NCI-H1092 treated with DMSO at 0.1 percent for 48 hours (cell line): ENCODE measurements at regions not wholly inside any gene's neighbourhood (a gene's known extent, or its start where the extent isn't known, plus 50 kb on each side); places are given as distances from the start of the nearest gene placed in this dataset.
"Not testable (repeated sequence)": the region's sequence is repeated elsewhere in the genome, so short reads cannot be mapped to it uniquely, and the experiment has no call there.

Source experiments
- DNase-seq: peaks from one replicate; lab custom pipeline; 2025; lab: John Stamatoyannopoulos, UW

DNA sequence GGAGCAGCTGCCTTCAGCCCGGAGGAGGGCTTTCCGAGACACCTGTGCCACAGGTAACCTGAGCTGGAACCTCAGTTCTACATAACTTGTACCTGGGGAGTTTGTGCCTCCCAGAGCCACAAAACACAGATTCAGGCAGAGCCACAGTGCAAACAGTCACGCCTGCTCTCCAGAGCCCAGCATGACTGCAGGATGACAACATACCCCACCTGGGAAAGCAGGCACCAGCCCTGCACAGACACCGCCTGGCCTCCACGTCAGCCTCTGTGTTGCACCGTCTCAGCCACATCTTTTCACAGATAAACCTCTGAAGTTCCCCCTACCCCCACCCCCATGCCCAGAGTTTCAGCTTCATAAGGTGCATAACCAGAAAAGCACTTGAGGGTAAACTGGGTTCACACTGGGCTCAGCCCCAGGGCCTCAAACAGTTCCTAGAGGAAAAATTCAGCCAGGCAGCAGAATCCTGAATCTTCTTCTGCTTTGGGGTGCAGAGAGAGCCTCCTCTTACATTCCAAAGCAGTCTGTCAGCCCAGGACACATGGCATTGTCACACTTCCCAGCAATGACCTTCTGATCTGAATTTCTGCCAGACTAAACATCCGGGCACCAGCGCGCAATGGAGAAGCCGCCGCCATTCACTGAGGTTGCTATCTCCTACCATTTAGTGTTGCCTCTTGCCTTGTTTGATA lies 229.5 kb downstream of the TOMM20 start:
- DNase-seq, result peak; percentile 22

DNA sequence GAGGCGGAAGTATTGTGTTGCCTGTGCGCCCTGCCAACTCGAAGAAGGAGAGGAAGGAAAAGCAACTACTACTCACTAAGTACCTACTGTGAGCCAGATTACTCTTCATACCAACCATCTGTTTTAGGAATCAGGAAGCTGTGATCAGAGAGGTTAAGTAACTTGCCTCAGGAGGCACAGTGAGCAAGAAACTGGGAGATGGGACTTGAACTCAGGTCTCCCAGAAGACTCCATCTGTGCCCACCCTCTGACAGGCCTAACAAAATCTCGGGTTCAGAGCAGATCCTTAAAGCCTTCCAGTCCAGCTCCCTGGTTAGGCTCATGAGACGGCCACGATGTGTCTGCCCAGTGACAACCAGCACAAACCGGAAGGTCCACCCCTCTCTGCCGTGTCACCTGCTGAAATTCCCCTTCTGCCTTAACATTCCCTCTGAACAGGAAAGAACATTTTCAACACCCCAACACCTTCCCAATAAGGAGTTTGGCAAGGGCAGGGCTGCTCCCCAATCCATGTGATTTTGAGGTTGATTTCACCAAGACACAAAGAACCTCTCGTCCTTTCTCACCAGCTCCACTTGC lies 230.1 kb downstream of the TOMM20 start:
- no peak for DNase-seq

DNA sequence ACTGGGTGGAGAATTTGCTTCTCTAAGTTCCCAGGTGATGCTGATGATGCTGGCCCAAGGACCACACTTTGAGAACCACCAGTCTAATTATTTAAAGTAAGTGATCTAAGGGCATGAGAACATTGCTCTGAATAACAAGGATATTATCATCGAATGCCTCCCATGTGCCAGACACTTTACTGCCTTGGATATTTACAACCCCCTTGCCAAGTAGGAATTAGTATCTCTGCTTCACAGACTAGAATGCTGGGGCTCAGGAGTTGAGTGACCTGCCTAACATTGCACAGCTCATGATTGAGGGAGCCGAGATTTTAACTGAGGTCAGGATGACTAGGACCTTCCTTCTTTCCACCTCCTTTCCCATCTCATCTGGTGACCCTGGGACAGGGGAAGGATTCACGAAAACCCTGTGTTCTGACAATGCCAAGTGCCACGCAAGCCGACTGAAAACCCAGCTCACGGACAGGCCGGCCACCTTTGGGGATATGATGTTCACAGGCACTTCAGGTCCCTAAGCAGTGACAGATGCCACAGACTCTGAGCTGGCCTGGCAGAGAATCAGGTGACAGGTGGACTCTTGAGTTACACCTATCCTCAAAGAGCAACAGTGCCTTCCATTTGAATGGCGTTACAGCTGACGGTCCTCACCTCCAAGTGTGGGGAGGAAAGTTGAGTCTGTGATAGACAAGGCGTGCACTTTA lies 230.7 kb downstream of the TOMM20 start:
- no peak for DNase-seq

- no peak for DNase-seq
Observed at GRCh38 chr1:234897390-234897749, 231.3 kb downstream of the TOMM20 start.

GRCh38 chr1:234896477-234897389 lies 231.9 kb downstream of the TOMM20 start:
- DNase-seq, result no peak

DNA sequence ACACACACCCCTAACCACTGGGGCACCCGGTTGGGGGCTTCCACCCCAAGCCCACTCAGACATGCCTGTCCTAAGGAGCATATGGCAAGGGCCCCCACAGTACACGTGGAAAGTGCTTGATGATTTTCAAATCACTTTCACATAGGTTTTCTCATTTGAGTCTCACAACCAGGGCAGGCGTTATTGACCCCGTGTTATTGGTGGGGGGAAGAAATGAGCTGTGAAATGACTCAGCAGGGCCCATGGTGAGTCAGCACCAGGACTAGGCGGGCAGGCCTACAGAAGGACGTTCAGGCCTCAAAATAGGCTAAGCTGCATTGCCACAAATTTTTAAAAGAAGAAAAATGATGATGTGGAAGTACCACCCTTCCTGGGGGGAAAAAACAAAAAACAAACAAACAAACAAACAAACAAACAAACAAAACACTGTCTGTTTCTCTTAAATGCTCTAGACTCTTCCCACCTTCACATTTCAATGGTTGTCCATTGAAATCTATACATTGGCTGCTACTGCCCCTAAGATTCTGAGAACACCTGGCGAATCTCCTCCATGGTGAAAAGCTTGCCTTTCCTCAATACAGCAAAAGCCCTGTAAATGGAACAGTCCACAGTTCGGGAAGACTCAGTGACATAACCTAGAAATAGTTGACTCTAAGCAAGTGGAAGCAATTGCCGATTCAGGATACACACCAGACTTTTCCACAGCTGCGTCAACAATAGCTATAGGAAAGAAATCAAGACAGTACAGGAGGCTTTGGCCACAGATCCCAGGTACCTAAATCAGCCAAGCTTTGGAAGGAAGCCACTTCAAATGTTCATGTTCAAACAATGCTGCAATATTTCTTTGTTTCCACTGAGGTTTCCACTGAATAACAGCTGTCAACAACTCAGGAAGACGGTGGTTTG lies 234.7 kb downstream of the TOMM20 start:
- peak; percentile 86 for DNase-seq

GRCh38 chr1:234893359-234893724 lies 235.3 kb downstream of the TOMM20 start:
- DNase-seq, result no peak

- no peak for DNase-seq
Observed at GRCh38 chr1:234892642-234893041, 236.0 kb downstream of the TOMM20 start.

DNA sequence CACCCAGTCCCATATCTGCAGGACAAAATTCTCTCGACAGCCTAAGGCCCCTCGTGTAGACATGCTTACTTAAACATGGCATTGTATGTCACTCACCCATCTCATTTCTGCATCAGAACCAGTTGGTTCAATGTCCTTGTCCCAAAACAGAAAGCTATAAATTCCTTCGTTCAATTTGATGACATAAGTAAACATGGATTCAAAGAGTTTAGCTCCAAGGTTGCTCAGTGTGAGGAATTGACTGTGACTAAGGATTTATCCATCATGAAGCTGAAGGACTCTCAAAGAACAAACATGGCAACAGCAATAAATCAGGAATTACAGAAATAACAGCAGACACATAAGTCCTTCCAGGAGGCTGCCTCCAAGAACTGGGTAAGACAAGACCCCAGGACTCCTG lies 237.2 kb downstream of the TOMM20 start:
- DNase-seq, result no peak

GRCh38 chr1:234889643-234890042 lies 239.0 kb downstream of the TOMM20 start:
- no peak for DNase-seq

DNA sequence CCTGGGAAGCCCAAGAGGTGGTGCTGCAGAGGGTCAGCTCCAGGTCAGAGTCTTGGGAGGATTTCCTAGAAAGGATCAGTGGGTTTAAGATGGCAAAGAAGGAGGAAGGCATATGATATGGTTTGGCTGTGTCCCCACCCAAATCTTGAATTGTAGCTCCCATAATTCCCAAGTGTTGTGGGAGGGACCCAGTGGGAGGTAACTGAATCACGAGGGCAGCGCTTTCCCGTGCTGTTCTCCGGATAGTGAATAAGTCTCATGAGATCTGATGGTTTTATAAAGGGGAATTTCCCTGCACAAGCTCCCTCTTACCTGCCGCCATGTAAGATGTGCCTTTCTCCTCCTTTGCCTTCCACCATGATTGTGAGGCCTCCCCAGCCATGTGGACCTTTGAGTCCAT lies 240.4 kb downstream of the TOMM20 start:
- DNase-seq, result not testable (repeated sequence)

GRCh38 chr1:234887016-234887900 lies 241.4 kb downstream of the TOMM20 start:
- no peak for DNase-seq

DNA sequence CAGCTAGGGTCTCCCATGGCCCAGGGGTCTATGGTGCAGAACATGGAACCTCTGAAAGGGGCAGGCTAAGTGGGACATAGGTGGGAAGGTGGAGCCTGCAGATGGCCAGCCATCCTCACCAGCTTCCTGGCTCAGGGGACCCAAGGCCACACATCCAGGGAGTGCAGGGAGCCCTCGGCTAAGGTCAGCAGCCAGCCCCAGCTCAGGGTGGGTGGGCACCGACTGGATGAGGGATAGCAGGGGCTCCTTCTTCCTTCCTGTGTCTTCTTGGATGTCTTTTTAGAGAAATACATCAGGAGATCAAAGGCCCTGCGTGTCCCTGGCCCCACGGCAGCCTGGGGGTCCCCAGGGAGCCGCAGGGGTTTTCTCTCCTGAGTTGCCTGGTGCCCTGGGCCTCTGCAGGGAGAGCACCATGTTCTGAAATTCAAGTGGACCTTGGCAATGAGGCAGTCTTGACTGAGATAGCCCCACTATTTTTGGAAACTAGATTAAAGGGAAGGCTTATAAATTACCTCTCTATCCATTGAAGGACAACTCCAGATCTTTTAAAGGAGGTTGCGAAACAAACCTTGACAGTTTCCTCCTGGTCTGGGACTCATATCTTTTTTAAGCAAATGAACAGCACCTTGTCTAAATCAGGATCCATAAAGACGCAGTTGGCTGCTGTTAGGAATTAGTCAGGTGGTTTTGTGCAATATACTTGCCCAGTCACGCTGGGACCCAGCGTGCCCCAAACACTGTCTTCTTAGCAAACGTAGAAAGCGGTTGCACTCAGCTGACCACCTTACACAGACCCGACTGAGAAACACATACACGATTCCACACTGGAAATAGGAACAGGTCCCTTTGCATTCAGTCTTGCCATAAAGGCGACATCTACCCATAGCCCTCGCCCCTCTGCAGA lies 242.3 kb downstream of the TOMM20 start:
- DNase-seq, result no peak

- DNase-seq, result no peak
Observed at GRCh38 chr1:234885601-234886000, 243.0 kb downstream of the TOMM20 start.

- no peak for DNase-seq
Observed at GRCh38 chr1:234884701-234885100, 243.9 kb downstream of the TOMM20 start.

DNA sequence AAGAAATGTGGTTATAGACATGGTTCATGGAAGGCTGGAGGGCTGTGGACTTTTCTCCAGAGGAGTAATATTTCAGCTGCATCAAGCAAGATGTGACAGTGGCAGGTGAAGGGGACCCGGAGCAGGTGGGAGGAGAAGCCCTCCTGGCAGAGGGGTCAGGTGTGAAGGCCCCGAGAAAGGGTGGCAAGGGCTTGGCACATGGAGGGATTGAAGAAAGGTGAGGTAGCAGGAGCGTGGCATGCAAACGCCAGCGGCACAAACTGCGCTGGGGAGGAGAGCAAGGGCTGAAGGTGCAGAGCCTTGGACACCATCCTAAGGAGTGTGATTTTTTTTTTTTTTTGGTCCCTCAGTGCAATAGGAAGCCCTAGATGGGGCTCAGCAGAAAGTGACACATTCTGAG lies 244.6 kb downstream of the TOMM20 start:
- DNase-seq, result no peak

DNA sequence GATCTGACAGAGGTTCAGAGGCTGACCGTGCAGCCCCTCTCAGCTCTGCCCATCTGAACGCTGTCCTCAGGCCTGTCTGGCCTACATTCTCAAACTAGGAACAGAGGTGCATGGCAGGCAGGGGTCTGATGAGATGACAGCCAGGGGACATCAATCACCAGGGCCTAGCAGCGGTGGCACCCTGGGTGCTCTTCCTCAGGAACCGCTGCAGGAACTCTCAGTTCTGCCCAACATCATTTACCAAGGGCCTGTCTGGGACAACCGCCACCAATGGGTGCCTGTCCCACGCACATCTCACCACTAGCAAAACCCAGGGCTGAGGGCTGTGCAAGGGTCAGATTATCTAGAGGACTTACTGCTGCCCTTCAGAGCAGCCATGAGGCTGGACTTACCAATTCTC lies 245.7 kb downstream of the TOMM20 start:
- no peak for DNase-seq

DNA sequence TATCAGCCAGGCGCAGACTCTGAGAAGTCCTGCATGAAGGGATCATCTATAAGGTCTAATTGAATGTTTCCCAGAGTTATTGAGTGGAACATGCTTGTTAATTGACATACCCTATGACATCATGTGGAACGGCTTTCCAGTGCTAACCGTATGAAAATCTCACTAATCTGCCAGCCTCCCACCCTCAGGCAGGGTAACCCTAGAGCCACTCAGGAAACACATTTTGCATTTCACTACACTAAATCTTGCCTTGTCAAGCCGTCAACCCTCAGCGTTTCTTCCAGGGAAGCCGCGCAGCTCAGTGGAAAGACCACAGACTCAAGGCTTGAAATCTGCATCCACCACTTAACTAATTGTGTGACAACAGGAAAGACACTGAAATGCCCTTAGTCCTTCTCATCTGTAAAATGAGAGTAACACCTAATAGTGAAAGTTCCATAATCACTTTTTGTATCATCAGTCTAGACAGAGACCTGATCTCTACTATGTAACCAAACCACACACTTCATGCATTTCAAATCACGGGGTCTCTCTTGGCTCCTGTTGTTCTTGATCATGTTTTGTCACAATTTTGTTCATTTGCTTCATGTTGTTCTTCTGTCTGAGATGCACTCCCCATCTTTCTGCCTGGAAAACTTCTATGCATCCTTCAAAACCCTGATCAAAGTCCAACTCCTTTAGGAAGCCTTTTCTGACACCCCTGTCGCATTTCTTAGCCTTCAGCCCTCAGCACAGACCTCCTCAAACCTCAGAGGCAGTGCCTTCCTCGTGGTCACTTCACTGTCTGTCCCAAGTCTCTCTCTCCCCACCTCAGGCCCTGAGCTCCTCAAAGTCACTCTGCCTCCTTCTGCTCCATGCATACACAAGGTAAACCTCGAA lies 246.5 kb downstream of the TOMM20 start:
- DNase-seq, result no peak
